IMR-90 (cell line): ENCODE measurements at regions not wholly inside any gene's neighbourhood (a gene's known extent, or its start where the extent isn't known, plus 50 kb on each side); places are given as distances from the start of the nearest gene placed in this dataset.

Experiments
- ATAC-seq: fragments of 200-7000 bp; cut with Tn5 transposase; 2 replicates; pipeline ENCODE4 v1.9.1; 2020; ENCODE audit warnings: low read depth, mild to moderate bottlenecking, moderate library complexity
- BruUV-seq: library from RNA; stranded (reverse); fragments of 400-500 nt; replicated peaks from 2 replicates; lab custom pipeline; 2021; lab: Mats Ljungman, UMichigan
- CTCF ChIA-PET: fragments of 300-600 bp; formaldehyde crosslinking; extraction: SDS; loops from one replicate; lab custom pipeline; 2021; ENCODE audit warnings: antibody characterized with exemption; lab: Yijun Ruan, JAX
- POLR2A ChIA-PET: fragments of 300-600 bp; sonication (Branson Sonifier 250); formaldehyde crosslinking; loops from one replicate; lab custom pipeline; 2022; ENCODE audit warnings: antibody characterized with exemption; ENCODE audit not compliant: unreplicated experiment; lab: Charles Lee
- DNase-seq: peaks from one replicate; pipeline ENCODE4 v3.0.0; 2013
- H2AFZ ChIP-seq: replicated peaks from 2 replicates; pipeline ENCODE3; 2013; ENCODE audit warnings: low read length, mild to moderate bottlenecking; ENCODE audit not compliant: poor library complexity
- H2AK5ac ChIP-seq: 2 replicates; pipeline ENCODE4 v1.6.1; 2013; ENCODE audit warnings: low read depth, low read length, inconsistent platforms
- H2AK9ac ChIP-seq: replicated peaks from 2 replicates; pipeline ENCODE3; 2013; ENCODE audit warnings: mild to moderate bottlenecking, low read depth, low read length, moderate library complexity; ENCODE audit not compliant: poor library complexity
- H2BK120ac ChIP-seq: 2 replicates; pipeline ENCODE4 v1.6.1; 2013; ENCODE audit warnings: low read depth, low read length, inconsistent platforms
- H2BK15ac ChIP-seq: 3 replicates; pipeline ENCODE4 v1.6.1; 2013; ENCODE audit warnings: low read depth, low read length, inconsistent platforms
- H2BK20ac ChIP-seq: 2 replicates; pipeline ENCODE4 v1.6.1; 2013; ENCODE audit warnings: low read depth, mild to moderate bottlenecking, inconsistent platforms, low read length, moderate library complexity
- H2BK5ac ChIP-seq: 2 replicates; pipeline ENCODE4 v1.6.1; 2013; ENCODE audit warnings: mild to moderate bottlenecking, low read depth, low read length, inconsistent platforms; ENCODE audit not compliant: poor library complexity, severe bottlenecking
- H3K14ac ChIP-seq: replicated peaks from 2 replicates; pipeline ENCODE4 v1.6.1; 2013; ENCODE audit warnings: low read depth, low read length, inconsistent platforms
- H3K18ac ChIP-seq: 2 replicates; pipeline ENCODE4 v1.6.1; 2013; ENCODE audit warnings: low read depth, low read length, control low read depth
- H3K23ac ChIP-seq: 2 replicates; pipeline ENCODE4 v1.6.1; 2013; ENCODE audit warnings: low read depth, low read length, inconsistent platforms
- H3K27ac ChIP-seq: 2 replicates; pipeline ENCODE4 v1.5.1; 2013; ENCODE audit warnings: mild to moderate bottlenecking, control low read depth, low read length; ENCODE audit not compliant: insufficient read depth
- H3K27me3 ChIP-seq: 2 replicates; pipeline ENCODE4 v1.6.1; 2013; ENCODE audit warnings: low read length; ENCODE audit not compliant: control insufficient read depth, insufficient read depth
- H3K36me3 ChIP-seq: 2 replicates; pipeline ENCODE4 v1.6.1; 2013; ENCODE audit warnings: low read length, mixed read lengths; ENCODE audit not compliant: control insufficient read depth, insufficient read depth
- H3K4ac ChIP-seq: 2 replicates; pipeline ENCODE4 v1.6.1; 2013; ENCODE audit warnings: low read depth, low read length, inconsistent platforms
- H3K4me1 ChIP-seq: 2 replicates; pipeline ENCODE4 v1.6.1; 2013; ENCODE audit warnings: low read length, mixed read lengths; ENCODE audit not compliant: control insufficient read depth, insufficient read depth
- H3K4me2 ChIP-seq: 2 replicates; pipeline ENCODE4 v1.6.1; 2013; ENCODE audit warnings: low read depth, mild to moderate bottlenecking, control low read depth, low read length, moderate library complexity
- H3K4me3 ChIP-seq: 2 replicates; pipeline ENCODE4 v1.5.1; 2013; ENCODE audit warnings: low read depth, mild to moderate bottlenecking, control low read depth, low read length, moderate library complexity; ENCODE audit not compliant: insufficient read depth
- H3K56ac ChIP-seq: 2 replicates; pipeline ENCODE4 v1.6.1; 2013; ENCODE audit warnings: low read length, inconsistent platforms; ENCODE audit not compliant: insufficient read depth; ENCODE audit errors: extremely low read depth
- H3K79me1 ChIP-seq, 2 experiments: 2 replicates each; pipeline ENCODE4 v1.6.1; 2013; ENCODE audit warnings: low read length in 2 of 2, inconsistent platforms in 1 of 2, low read depth in 1 of 2
- H3K9ac ChIP-seq: 2 replicates; pipeline ENCODE4 v1.6.1; 2013; ENCODE audit warnings: low read depth, low read length, control low read depth
- H3K9me1 ChIP-seq: 2 replicates; pipeline ENCODE4 v1.6.1; 2013; ENCODE audit warnings: low read length, inconsistent platforms; ENCODE audit not compliant: insufficient read depth
- H3K9me3 ChIP-seq: 2 replicates; pipeline ENCODE4 v1.6.1; 2013; ENCODE audit warnings: low read length; ENCODE audit not compliant: control insufficient read depth, insufficient read depth
- H4K20me1 ChIP-seq: 2 replicates; pipeline ENCODE4 v1.6.1; 2013; ENCODE audit warnings: low read length, inconsistent platforms; ENCODE audit not compliant: insufficient read depth
- H4K5ac ChIP-seq: 2 replicates; pipeline ENCODE4 v1.6.1; 2013; ENCODE audit warnings: mild to moderate bottlenecking, low read depth, low read length, control low read depth
- H4K8ac ChIP-seq, 2 experiments: 2 replicates each; pipeline ENCODE4 v1.6.1; 2013; ENCODE audit warnings: low read depth in 2 of 2, low read length in 2 of 2, control low read depth in 1 of 2, inconsistent platforms in 1 of 2
- H4K91ac ChIP-seq: 2 replicates; pipeline ENCODE4 v1.6.1; 2013; ENCODE audit warnings: low read depth, low read length, inconsistent platforms; ENCODE audit not compliant: insufficient read depth
- BHLHE40 ChIP-seq: fragments of 150-350 bp; IDR thresholded peaks from 2 replicates; pipeline ENCODE4 v1.6.1; 2016; ENCODE audit warnings: mild to moderate bottlenecking, low read depth, low read length
- CHD1 ChIP-seq: IDR thresholded peaks from 2 replicates; pipeline ENCODE4 v1.6.1; 2012; ENCODE audit warnings: low read depth, low read length, improper control_type of control experiment
- FOS ChIP-seq: fragments of 150-350 bp; IDR thresholded peaks from 2 replicates; pipeline ENCODE4 v1.6.1; 2016; ENCODE audit warnings: low read depth, low read length
- POLR2A ChIP-seq: IDR thresholded peaks from 2 replicates; pipeline ENCODE4 v1.6.1; 2012; ENCODE audit warnings: mild to moderate bottlenecking, low read depth, low read length
- RCOR1 ChIP-seq: IDR thresholded peaks from 2 replicates; pipeline ENCODE4 v1.6.1; 2012; ENCODE audit warnings: mild to moderate bottlenecking, low read length, improper control_type of control experiment; ENCODE audit not compliant: insufficient replicate concordance
- WGBS, 2 experiments: methylation state at CpG; one replicate each; pipeline versions ENCODE4 v1.1.5 to v1.1.7; 2013; ENCODE audit warnings: missing lambda C conversion rate in 2 of 2; ENCODE audit not compliant: insufficient read length in 1 of 2; ENCODE audit errors: extremely low coverage in 2 of 2; 5-methylcytosine and 5-hydroxymethylcytosine counted together
- dilution Hi-C: fragments of 300-500 bp; cut with HindIII; formaldehyde crosslinking; loops from one replicate; pipeline ENCODE4 v1.14.3; 2018; ENCODE audit warnings: low sequenced_read_pairs; ENCODE audit not compliant: unreplicated experiment
- in situ Hi-C: fragments of 300-500 bp; cut with MboI; formaldehyde crosslinking; loops from 3 replicates; pipeline ENCODE4 v1.14.3; 2019; ENCODE audit warnings: low sequenced_read_pairs, inconsistent platforms, mixed read lengths
- intact Hi-C: fragments of 100-400 bp; cut with micrococcal nuclease; formaldehyde crosslinking; loops from 2 replicates; pipeline ENCODE4 v1.10.0; 2022
- TF ChIP-seq, protein P1 (sequence below): conservative IDR thresholded peaks from 2 replicates; pipeline ENCODE4 v1.5.1; 2012; ENCODE audit warnings: mild to moderate bottlenecking, low read depth, low read length, improper control_type of control experiment

DNA sequence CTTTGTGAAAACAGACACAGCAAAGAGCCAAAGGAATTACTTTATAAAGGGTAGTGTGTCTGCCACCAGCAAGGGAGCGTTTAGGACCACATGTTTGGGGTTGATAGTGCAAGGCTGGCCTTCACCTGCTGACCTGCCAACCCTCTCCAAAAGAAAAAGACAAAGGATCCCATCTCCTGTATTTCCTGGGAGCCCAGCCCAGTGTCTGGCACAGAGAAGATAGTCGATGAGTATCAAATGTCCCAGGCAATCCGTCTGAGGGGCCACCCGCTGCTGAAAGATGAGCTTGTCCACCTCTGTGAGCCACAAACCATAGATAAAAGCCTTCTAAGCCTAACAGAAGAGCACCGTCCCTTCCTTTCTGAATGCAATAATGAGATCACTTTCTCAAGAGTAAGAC, 154.8 kb upstream of the CTNNB1 start:
- H3K4ac ChIP-seq: no peak overlapping the region
- no peak overlapping the region for H3K4me2 ChIP-seq
- no peak overlapping the region for H3K56ac ChIP-seq
- H4K20me1 ChIP-seq: no peaks in the 10 kb centered on the region
- intact Hi-C loops: no loop called here
- no peak for TF ChIP-seq POLR2A
- TF ChIP-seq, protein P1, sequence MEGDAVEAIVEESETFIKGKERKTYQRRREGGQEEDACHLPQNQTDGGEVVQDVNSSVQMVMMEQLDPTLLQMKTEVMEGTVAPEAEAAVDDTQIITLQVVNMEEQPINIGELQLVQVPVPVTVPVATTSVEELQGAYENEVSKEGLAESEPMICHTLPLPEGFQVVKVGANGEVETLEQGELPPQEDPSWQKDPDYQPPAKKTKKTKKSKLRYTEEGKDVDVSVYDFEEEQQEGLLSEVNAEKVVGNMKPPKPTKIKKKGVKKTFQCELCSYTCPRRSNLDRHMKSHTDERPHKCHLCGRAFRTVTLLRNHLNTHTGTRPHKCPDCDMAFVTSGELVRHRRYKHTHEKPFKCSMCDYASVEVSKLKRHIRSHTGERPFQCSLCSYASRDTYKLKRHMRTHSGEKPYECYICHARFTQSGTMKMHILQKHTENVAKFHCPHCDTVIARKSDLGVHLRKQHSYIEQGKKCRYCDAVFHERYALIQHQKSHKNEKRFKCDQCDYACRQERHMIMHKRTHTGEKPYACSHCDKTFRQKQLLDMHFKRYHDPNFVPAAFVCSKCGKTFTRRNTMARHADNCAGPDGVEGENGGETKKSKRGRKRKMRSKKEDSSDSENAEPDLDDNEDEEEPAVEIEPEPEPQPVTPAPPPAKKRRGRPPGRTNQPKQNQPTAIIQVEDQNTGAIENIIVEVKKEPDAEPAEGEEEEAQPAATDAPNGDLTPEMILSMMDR: no peak
- no peak for TF ChIP-seq FOS
- TF ChIP-seq CHD1: no peak
- no peak for TF ChIP-seq BHLHE40
- no peak for TF ChIP-seq RCOR1
- H3K14ac ChIP-seq: no peak overlapping the region
- H3K27me3 ChIP-seq: no peaks in the 10 kb centered on the region
- H2AK5ac ChIP-seq: no peak overlapping the region
- no peaks in the 10 kb centered on the region for H3K9me1 ChIP-seq
- H3K4me3 ChIP-seq: no peak overlapping the region
- ChIA-PET CTCF (no interaction called here), POLR2A (no interaction called here)
- no CpG with 5 or more reads among the region's 5 CpGs for WGBS, 2 experiments
- in situ Hi-C loops: no loop called here
- no peak overlapping the region for H3K9ac ChIP-seq
- no peak overlapping the region for H4K91ac ChIP-seq
- no peak overlapping the region for H2BK5ac ChIP-seq
- dilution Hi-C loops: no loop called here
- H2BK15ac ChIP-seq: no peak overlapping the region
- H2BK120ac ChIP-seq: no peak overlapping the region
- 0 out of 2 replicates have a peak, but pooled peaks cover 2% of the 10 kb centered on the region for H3K9me3 ChIP-seq
- H3K79me1 ChIP-seq: no peaks in the 10 kb centered on the region
- H3K18ac ChIP-seq: no peak overlapping the region
- no peak overlapping the region for H4K5ac ChIP-seq
- H2AK9ac ChIP-seq: no peak overlapping the region
- no peak overlapping the region for H3K23ac ChIP-seq
- no peaks in the 10 kb centered on the region for H3K36me3 ChIP-seq
- no peak overlapping the region for H2BK20ac ChIP-seq
- DNase-seq (no peak), ATAC-seq (no peak)
- no peak overlapping the region for H3K27ac ChIP-seq
- no peaks in the 10 kb centered on the region for H3K4me1 ChIP-seq
- H4K8ac ChIP-seq: no peak overlapping the region
- H2AFZ ChIP-seq: no peak overlapping the region
- BruUV-seq: no TSS peak
